ENCODE measurements at regions not wholly inside any gene's neighbourhood (a gene's known extent, or its start where the extent isn't known, plus 50 kb on each side); places are given as distances from the start of the nearest gene placed in this dataset.

GRCh38 chr1:208332036-208332773 lies 88.0 kb upstream of the PLXNA2 start:
- H3K27me3 ChIP-seq (ENCODE audit: insufficient read depth, low read depth), result peaks cover 48% of the 10 kb centered on the region
- TF ChIP-seq EZH2 (IDR thresholded peaks at IDR 0.05; ENCODE audit: low read depth) (no peak), CTCF (conservative IDR thresholded peaks at IDR 0.05) (no peak)
- no peaks in the 10 kb centered on the region for H3K36me3 ChIP-seq (ENCODE audit: low read depth)
- no peak overlapping the region for H3K27ac ChIP-seq
- ChIA-PET CTCF (no interaction called here), POLR2A (ENCODE audit: unreplicated experiment) (no interaction called here)
- no peaks in the 10 kb centered on the region for H3K9me2 ChIP-seq (ENCODE audit: insufficient read depth)
- no peaks in the 10 kb centered on the region for H3F3A ChIP-seq (ENCODE audit: insufficient read depth, low read depth)
- H3K79me2 ChIP-seq (ENCODE audit: low read depth), result no peaks in the 10 kb centered on the region
- H3K4me2 ChIP-seq, result no peak overlapping the region
- no TSS peak for BruUV-seq (replicated peaks)
- H4K20me1 ChIP-seq (ENCODE audit: insufficient read depth), result no peaks in the 10 kb centered on the region
- no peaks in the 10 kb centered on the region for H3K4me1 ChIP-seq (replicated peaks; ENCODE audit: insufficient read depth)
- no peaks in the 10 kb centered on the region for H3K9me3 ChIP-seq (ENCODE audit: insufficient read depth, low read depth)
- DNase-seq, result no peak
- intact Hi-C loops (cut with micrococcal nuclease; ENCODE audit: unreplicated experiment), result no loop called here
- no peak overlapping the region for H2AFZ ChIP-seq
- H3K4me3 ChIP-seq, result no peak overlapping the region

DNA sequence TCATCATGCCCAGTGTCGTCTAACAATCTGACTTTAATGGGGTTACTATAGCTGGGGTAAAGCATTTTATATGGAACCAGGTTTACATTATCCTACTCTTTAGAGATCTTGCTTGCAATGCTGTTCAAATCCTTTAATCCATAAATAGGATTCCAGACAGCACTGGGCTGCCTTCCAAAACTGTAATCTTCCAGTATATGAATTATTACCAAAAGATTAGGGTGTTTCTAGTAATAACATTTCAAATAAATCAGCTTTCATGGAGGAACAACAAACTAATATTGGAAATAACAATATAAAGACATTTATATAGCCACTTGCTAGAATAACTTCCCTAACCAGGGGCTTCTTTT lies 88.6 kb upstream of the PLXNA2 start:
- TF ChIP-seq EZH2 (IDR thresholded peaks at IDR 0.05; ENCODE audit: low read depth), result no peak
- no peak for TF ChIP-seq CTCF (conservative IDR thresholded peaks at IDR 0.05)
- Histone ChIP-seq H3K9me2 (ENCODE audit: insufficient read depth) (no peaks in the 10 kb centered on the region), H3K9me3 (ENCODE audit: insufficient read depth, low read depth) (no peaks in the 10 kb centered on the region), H4K20me1 (ENCODE audit: insufficient read depth) (no peaks in the 10 kb centered on the region), H3K79me2 (ENCODE audit: low read depth) (no peaks in the 10 kb centered on the region), H3K27ac (no peak overlapping the region), H3K36me3 (ENCODE audit: low read depth) (no peaks in the 10 kb centered on the region), H3F3A (ENCODE audit: insufficient read depth, low read depth) (no peaks in the 10 kb centered on the region), H3K4me1 (replicated peaks; ENCODE audit: insufficient read depth) (no peaks in the 10 kb centered on the region), H3K27me3 (ENCODE audit: insufficient read depth, low read depth) (peaks cover 48% of the 10 kb centered on the region), H3K4me3 (no peak overlapping the region), H2AFZ (no peak overlapping the region), H3K4me2 (no peak overlapping the region)
- DNase-seq, result no peak
- ChIA-PET CTCF (no interaction called here), POLR2A (ENCODE audit: unreplicated experiment) (no interaction called here)
- BruUV-seq (replicated peaks), result no TSS peak
- intact Hi-C loops (cut with micrococcal nuclease; ENCODE audit: unreplicated experiment), result no loop called here

DNA sequence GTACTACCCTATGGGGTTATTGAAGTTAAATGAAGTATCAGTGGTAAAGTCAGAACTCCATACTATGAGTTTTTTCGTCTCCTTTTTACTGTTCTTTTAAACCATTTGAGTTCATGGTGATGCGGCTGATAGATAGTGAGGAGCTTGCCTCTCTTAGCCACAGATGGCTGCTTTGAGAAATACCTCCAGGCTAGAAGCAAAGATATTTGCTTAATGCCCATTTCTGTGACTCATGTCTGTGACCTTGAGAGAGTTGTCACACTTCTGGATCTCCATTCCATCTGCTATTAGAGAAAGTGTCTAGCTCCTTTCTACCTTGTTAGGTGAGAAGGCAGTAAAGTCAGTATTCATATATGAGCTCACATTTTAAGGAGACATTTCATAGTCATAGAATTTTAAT lies 89.5 kb upstream of the PLXNA2 start:
- H3K4me3 ChIP-seq, result no peak overlapping the region
- peaks cover 49% of the 10 kb centered on the region for H3K27me3 ChIP-seq (ENCODE audit: insufficient read depth, low read depth)
- H2AFZ ChIP-seq, result no peak overlapping the region
- no peak overlapping the region for H3K4me2 ChIP-seq
- no peaks in the 10 kb centered on the region for H4K20me1 ChIP-seq (ENCODE audit: insufficient read depth)
- no peak for DNase-seq
- H3K9me2 ChIP-seq (ENCODE audit: insufficient read depth), result no peaks in the 10 kb centered on the region
- CTCF ChIA-PET, result no interaction called here
- intact Hi-C loops (cut with micrococcal nuclease; ENCODE audit: unreplicated experiment), result no loop called here
- BruUV-seq (replicated peaks), result no TSS peak
- no peak overlapping the region for H3K27ac ChIP-seq
- H3F3A ChIP-seq (ENCODE audit: insufficient read depth, low read depth), result no peaks in the 10 kb centered on the region
- no peaks in the 10 kb centered on the region for H3K4me1 ChIP-seq (replicated peaks; ENCODE audit: insufficient read depth)
- H3K9me3 ChIP-seq (ENCODE audit: insufficient read depth, low read depth), result no peaks in the 10 kb centered on the region
- no peaks in the 10 kb centered on the region for H3K79me2 ChIP-seq (ENCODE audit: low read depth)
- POLR2A ChIA-PET (ENCODE audit: unreplicated experiment), result no interaction called here
- no peak for TF ChIP-seq EZH2 (IDR thresholded peaks at IDR 0.05; ENCODE audit: low read depth)
- TF ChIP-seq CTCF (conservative IDR thresholded peaks at IDR 0.05), result no peak
- no peaks in the 10 kb centered on the region for H3K36me3 ChIP-seq (ENCODE audit: low read depth)

Data from PC-9 (cell line).